PC-9 (cell line): ENCODE measurements at regions not wholly inside any gene's neighbourhood (a gene's known extent, or its start where the extent isn't known, plus 50 kb on each side); places are given as distances from the start of the nearest gene placed in this dataset.

Source experiments
- BruUV-seq: library from RNA; stranded (reverse); fragments of 400-500 nt; replicated peaks from 2 replicates; lab custom pipeline; 2021; lab: Mats Ljungman, UMichigan
- CTCF ChIA-PET: fragments of 300-600 bp; sonication (Branson Sonifier 250); formaldehyde crosslinking; loops from one replicate; lab custom pipeline; 2022; ENCODE audit warnings: antibody characterized with exemption; lab: Charles Lee
- POLR2A ChIA-PET: fragments of 300-600 bp; sonication (Branson Sonifier 250); formaldehyde crosslinking; loops from one replicate; lab custom pipeline; 2022; ENCODE audit warnings: antibody characterized with exemption; ENCODE audit not compliant: unreplicated experiment; lab: Charles Lee
- DNase-seq, 2 experiments: peaks; one replicate each; pipeline versions ENCODE4 v3.0.0 to v3.0.0-alpha.2; 2015 to 2022; ENCODE audit warnings: mixed read lengths in 1 of 2
- H2AFZ ChIP-seq: fragments of 200-600 bp; sonication (generic); 2 replicates; pipeline ENCODE4 v1.8.1; 2017; ENCODE audit warnings: antibody characterized with exemption
- H3F3A ChIP-seq: fragments of 200-600 bp; sonication (generic); 2 replicates; pipeline ENCODE4 v1.8.1; 2017; ENCODE audit warnings: antibody characterized with exemption, mild to moderate bottlenecking, low read depth; ENCODE audit not compliant: insufficient read depth
- H3K27ac ChIP-seq: fragments of 200-600 bp; sonication (generic); 2 replicates; pipeline ENCODE4 v1.6.1; 2016; ENCODE audit warnings: mixed run types
- H3K27me3 ChIP-seq: fragments of 200-600 bp; sonication (generic); 2 replicates; pipeline ENCODE4 v1.6.1; 2016; ENCODE audit warnings: low read depth, mixed run types; ENCODE audit not compliant: insufficient read depth
- H3K36me3 ChIP-seq: fragments of 200-600 bp; sonication (generic); 2 replicates; pipeline ENCODE4 v1.6.1; 2016; ENCODE audit warnings: low read depth, mixed run types
- H3K4me1 ChIP-seq: fragments of 200-600 bp; sonication (generic); replicated peaks from 2 replicates; pipeline ENCODE4 v1.6.1; 2016; ENCODE audit warnings: mixed run types; ENCODE audit not compliant: insufficient read depth
- H3K4me2 ChIP-seq: fragments of 200-600 bp; sonication (generic); 2 replicates; pipeline ENCODE4 v1.6.1; 2017; ENCODE audit warnings: mixed run types
- H3K4me3 ChIP-seq: fragments of 200-600 bp; sonication (generic); 2 replicates; pipeline ENCODE4 v1.6.1; 2016; ENCODE audit warnings: mixed run types
- H3K79me2 ChIP-seq: fragments of 200-600 bp; sonication (generic); 2 replicates; pipeline ENCODE4 v1.6.1; 2017; ENCODE audit warnings: low read depth, mixed run types
- H3K9me2 ChIP-seq: fragments of 200-600 bp; sonication (generic); 2 replicates; pipeline ENCODE4 v1.8.1; 2017; ENCODE audit warnings: mild to moderate bottlenecking; ENCODE audit not compliant: insufficient read depth
- H3K9me3 ChIP-seq: fragments of 200-600 bp; sonication (generic); 2 replicates; pipeline ENCODE4 v1.8.1; 2016; ENCODE audit warnings: low read depth; ENCODE audit not compliant: insufficient read depth
- H4K20me1 ChIP-seq: fragments of 200-600 bp; sonication (generic); 2 replicates; pipeline ENCODE4 v1.8.1; 2017; ENCODE audit not compliant: insufficient read depth
- EZH2 ChIP-seq: fragments of 200-600 bp; sonication (generic); IDR thresholded peaks from 2 replicates; pipeline ENCODE4 v1.8.0; 2017; ENCODE audit warnings: antibody characterized with exemption, low read depth
- intact Hi-C: fragments of 100-400 bp; cut with micrococcal nuclease; formaldehyde crosslinking; loops from one replicate; pipeline ENCODE4 v1.10.0; 2022; ENCODE audit not compliant: unreplicated experiment
- TF ChIP-seq, protein P1 (sequence below): fragments of 200-600 bp; sonication (generic); conservative IDR thresholded peaks from 2 replicates; pipeline ENCODE4 v1.6.1; 2017; ENCODE audit warnings: mixed run types, antibody characterized with exemption, mild to moderate bottlenecking, moderate library complexity

DNA sequence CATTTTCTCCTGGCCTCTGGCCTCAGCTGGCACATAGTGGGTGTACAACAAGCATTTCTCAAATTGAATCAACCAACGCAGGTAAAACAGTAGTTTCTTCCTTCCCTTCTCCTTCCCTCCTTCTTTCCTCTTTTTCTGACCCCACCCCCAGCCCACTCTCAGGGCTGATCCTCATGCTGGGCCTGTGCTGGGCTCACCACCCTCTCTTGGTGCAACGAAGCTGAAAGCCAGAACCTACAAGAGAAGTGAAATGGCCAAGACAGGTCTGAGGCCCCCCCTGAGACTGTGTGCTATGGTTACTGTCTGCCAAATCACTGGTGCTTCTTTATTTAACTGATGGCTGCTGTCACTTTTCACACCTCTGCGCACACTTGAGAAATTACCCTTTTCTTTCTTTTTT is 53.0 kb upstream of the BOD1 start:
- H3K9me3 ChIP-seq: 0 out of 2 replicates have a peak, but pooled peaks cover 3% of the 10 kb centered on the region
- POLR2A ChIA-PET: no interaction called here
- BruUV-seq: no TSS peak

DNA sequence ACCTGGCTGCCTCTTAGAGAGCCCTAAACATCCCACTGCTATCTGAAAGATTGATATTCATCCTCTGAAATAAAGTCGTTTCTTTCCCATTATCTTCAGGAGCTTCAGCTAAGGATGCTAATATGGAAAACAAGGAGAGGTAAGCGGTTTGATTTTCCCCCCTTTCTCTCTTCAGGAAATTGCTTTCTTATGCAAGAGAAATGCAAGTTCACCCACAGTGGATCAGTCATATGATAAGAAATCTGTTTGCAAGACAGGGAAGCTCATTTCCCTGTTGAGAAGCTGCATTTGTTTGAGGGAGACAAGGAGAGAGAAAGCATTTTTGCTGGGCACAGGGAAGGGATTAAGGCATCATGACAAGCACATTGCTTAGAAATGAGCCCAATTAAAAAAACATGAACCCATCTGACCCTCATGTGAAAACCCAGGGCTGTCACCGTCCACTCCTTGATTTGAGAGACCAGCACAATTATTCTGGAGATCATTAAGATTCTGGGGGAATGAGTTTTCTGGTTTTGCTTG is 53.7 kb upstream of the BOD1 start:
- intact Hi-C loops: no loop called here
- Histone ChIP-seq H3K4me1 (peaks cover 12% of the 10 kb centered on the region), H3K27ac (no peak overlapping the region), H2AFZ (no peak overlapping the region), H4K20me1 (no peaks in the 10 kb centered on the region), H3K36me3 (no peaks in the 10 kb centered on the region), H3K4me3 (no peak overlapping the region), H3K27me3 (no peaks in the 10 kb centered on the region), H3K79me2 (no peaks in the 10 kb centered on the region), H3K4me2 (no peak overlapping the region), H3F3A (0 out of 2 replicates have a peak, but pooled peaks cover 4% of the 10 kb centered on the region), H3K9me2 (no peaks in the 10 kb centered on the region), H3K9me3 (0 out of 2 replicates have a peak, but pooled peaks cover 3% of the 10 kb centered on the region)
- TF ChIP-seq EZH2: no peak
- TF ChIP-seq, protein P1, sequence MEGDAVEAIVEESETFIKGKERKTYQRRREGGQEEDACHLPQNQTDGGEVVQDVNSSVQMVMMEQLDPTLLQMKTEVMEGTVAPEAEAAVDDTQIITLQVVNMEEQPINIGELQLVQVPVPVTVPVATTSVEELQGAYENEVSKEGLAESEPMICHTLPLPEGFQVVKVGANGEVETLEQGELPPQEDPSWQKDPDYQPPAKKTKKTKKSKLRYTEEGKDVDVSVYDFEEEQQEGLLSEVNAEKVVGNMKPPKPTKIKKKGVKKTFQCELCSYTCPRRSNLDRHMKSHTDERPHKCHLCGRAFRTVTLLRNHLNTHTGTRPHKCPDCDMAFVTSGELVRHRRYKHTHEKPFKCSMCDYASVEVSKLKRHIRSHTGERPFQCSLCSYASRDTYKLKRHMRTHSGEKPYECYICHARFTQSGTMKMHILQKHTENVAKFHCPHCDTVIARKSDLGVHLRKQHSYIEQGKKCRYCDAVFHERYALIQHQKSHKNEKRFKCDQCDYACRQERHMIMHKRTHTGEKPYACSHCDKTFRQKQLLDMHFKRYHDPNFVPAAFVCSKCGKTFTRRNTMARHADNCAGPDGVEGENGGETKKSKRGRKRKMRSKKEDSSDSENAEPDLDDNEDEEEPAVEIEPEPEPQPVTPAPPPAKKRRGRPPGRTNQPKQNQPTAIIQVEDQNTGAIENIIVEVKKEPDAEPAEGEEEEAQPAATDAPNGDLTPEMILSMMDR: no peak
- no peak for DNase-seq
- POLR2A ChIA-PET: interaction anchor here (0.6 kb wide), 2 partner anchors 157 to 202 kb away, joined by 6 to 7 read pairs; no protein-coding TSS in a partner anchor
- CTCF ChIA-PET: interaction anchor here (0.6 to 1.0 kb wide), 2 partner anchors 26 to 310 kb away, joined by 8 to 9 read pairs; no protein-coding TSS in a partner anchor
- no TSS peak for BruUV-seq

More for the DNA sequence above, 53.0 kb upstream of the BOD1 start:
- no peak for TF ChIP-seq EZH2
- TF ChIP-seq, protein P1: no peak
- H3K4me1 ChIP-seq: peaks cover 12% of the 10 kb centered on the region
- no peak overlapping the region for H2AFZ ChIP-seq
- H3K4me2 ChIP-seq: no peak overlapping the region
- no peaks in the 10 kb centered on the region for H3K9me2 ChIP-seq
- CTCF ChIA-PET: interaction anchor here (1.0 kb wide), 1 partner anchor 310 kb away, joined by 9 read pairs; no protein-coding TSS in a partner anchor
- no peak overlapping the region for H3K4me3 ChIP-seq
- no peaks in the 10 kb centered on the region for H4K20me1 ChIP-seq
- intact Hi-C loops: no loop called here
- 0 out of 2 replicates have a peak, but pooled peaks cover 4% of the 10 kb centered on the region for H3F3A ChIP-seq
- H3K27me3 ChIP-seq: no peaks in the 10 kb centered on the region
- no peak overlapping the region for H3K27ac ChIP-seq
- H3K36me3 ChIP-seq: no peaks in the 10 kb centered on the region
- H3K79me2 ChIP-seq: no peaks in the 10 kb centered on the region
- no peak for DNase-seq

DNA sequence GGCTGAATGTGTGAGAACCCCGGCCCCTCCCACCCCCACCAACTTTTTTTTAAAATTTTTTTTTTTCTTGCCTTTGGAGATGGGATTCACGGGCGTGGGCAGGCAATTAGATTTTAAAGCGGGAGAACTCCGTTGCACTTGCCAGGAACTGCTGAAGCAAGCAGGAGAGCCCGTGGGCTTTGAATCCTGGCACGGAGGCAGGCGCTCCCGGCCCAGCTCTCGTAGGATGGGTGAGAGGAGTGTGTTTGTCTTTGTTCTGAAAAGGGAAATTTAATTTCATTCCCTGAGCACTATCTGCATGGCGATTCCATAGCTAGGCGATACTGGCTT is 54.3 kb upstream of the BOD1 start:
- intact Hi-C loops: no loop called here
- TF ChIP-seq, protein P1: no peak
- no peak for TF ChIP-seq EZH2
- Histone ChIP-seq H3K4me3 (no peak overlapping the region), H3K27ac (no peak overlapping the region), H3K4me1 (peaks cover 12% of the 10 kb centered on the region), H3K9me2 (no peaks in the 10 kb centered on the region), H3K36me3 (no peaks in the 10 kb centered on the region), H2AFZ (no peak overlapping the region), H3K27me3 (no peaks in the 10 kb centered on the region), H4K20me1 (no peaks in the 10 kb centered on the region), H3K9me3 (0 out of 2 replicates have a peak, but pooled peaks cover 2% of the 10 kb centered on the region), H3K79me2 (no peaks in the 10 kb centered on the region), H3F3A (0 out of 2 replicates have a peak, but pooled peaks cover 4% of the 10 kb centered on the region), H3K4me2 (no peak overlapping the region)
- ChIA-PET CTCF (interaction anchor here (0.5 kb wide), 1 partner anchor 504 kb away, joined by 4 read pairs; no protein-coding TSS in a partner anchor), POLR2A (no interaction called here)
- no TSS peak for BruUV-seq
- no peak for DNase-seq
